Parathyroid adenoma (tissue), 2 donors: ENCODE measurements at regions not wholly inside any gene's neighbourhood (a gene's known extent, or its start where the extent isn't known, plus 50 kb on each side); places are given as distances from the start of the nearest gene placed in this dataset.
"Not testable (repeated sequence)": the region's sequence is repeated elsewhere in the genome, so short reads cannot be mapped to it uniquely, and the experiment has no call there.

Experiments used
- H2AFZ ChIP-seq: fragments of 300-600 bp; sonication (generic); one replicate; pipeline ENCODE4 v1.7.0; 2017; ENCODE audit warnings: antibody characterized with exemption, mild to moderate bottlenecking
- H3K27ac ChIP-seq: fragments of 300-600 bp; sonication (generic); one replicate; pipeline ENCODE4 v1.7.0; 2017
- H3K27me3 ChIP-seq: fragments of 300-600 bp; sonication (generic); one replicate; pipeline ENCODE4 v1.7.0; 2017; ENCODE audit warnings: low read length; ENCODE audit not compliant: control insufficient read depth, insufficient read depth
- H3K36me3 ChIP-seq: fragments of 300-600 bp; sonication (generic); one replicate; pipeline ENCODE4 v1.7.0; 2017; ENCODE audit warnings: low read length; ENCODE audit not compliant: control insufficient read depth, insufficient read depth
- H3K4me1 ChIP-seq: fragments of 300-600 bp; sonication (generic); one replicate; pipeline ENCODE4 v1.7.0; 2017; ENCODE audit warnings: control low read depth
- H3K4me2 ChIP-seq: fragments of 300-600 bp; sonication (generic); one replicate; pipeline ENCODE4 v1.7.0; 2017; ENCODE audit warnings: low read length
- H3K4me3 ChIP-seq: fragments of 300-600 bp; sonication (generic); one replicate; pipeline ENCODE4 v1.7.0; 2017; ENCODE audit warnings: low read depth, low read length
- H3K79me2 ChIP-seq: fragments of 300-600 bp; sonication (generic); one replicate; pipeline ENCODE4 v1.7.0; 2017; ENCODE audit warnings: control low read depth
- H3K9ac ChIP-seq: fragments of 300-600 bp; sonication (generic); one replicate; pipeline ENCODE4 v1.7.0; 2017; ENCODE audit warnings: mild to moderate bottlenecking
- H3K9me3 ChIP-seq: fragments of 300-600 bp; sonication (generic); one replicate; pipeline ENCODE4 v1.7.0; 2017; ENCODE audit warnings: low read length; ENCODE audit not compliant: control insufficient read depth
- TF ChIP-seq, protein P1 (sequence below): fragments of 300-600 bp; sonication (generic); IDR thresholded peaks from one replicate; pipeline ENCODE4 v1.7.0; 2017; ENCODE audit warnings: antibody characterized with exemption, mild to moderate bottlenecking
- donor health status: primary hyperparathyroidism.

DNA sequence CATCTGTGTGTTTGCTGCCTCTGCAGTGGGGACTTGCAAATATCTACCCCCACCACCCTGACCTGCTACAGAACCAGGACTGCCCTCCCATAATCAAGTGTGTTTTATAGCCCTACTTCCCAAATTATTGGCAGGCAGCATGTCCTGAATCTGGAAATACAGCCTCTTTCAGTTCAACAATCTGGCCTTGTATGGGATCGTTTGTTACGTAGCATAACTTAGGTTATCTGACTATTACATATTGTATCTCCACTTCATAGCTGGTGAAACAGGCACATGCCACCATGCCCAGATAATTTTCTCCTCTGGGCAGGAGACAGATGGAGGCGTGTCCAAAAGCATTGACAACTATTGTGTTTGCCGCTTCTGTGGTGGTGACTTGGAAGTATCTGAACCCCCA lies 66.7 kb upstream of the ADGRL1 start:
- Histone ChIP-seq H3K79me2 (no peaks in the 10 kb centered on the region), H3K36me3 (no peaks in the 10 kb centered on the region), H3K9me3 (no peaks in the 10 kb centered on the region), H3K27ac (no peak overlapping the region), H3K4me1 (no peaks in the 10 kb centered on the region), H3K4me3 (no peak overlapping the region), H3K27me3 (no peaks in the 10 kb centered on the region), H2AFZ (no peak overlapping the region), H3K9ac (no peak overlapping the region), H3K4me2 (no peak overlapping the region)
- TF ChIP-seq, protein P1, sequence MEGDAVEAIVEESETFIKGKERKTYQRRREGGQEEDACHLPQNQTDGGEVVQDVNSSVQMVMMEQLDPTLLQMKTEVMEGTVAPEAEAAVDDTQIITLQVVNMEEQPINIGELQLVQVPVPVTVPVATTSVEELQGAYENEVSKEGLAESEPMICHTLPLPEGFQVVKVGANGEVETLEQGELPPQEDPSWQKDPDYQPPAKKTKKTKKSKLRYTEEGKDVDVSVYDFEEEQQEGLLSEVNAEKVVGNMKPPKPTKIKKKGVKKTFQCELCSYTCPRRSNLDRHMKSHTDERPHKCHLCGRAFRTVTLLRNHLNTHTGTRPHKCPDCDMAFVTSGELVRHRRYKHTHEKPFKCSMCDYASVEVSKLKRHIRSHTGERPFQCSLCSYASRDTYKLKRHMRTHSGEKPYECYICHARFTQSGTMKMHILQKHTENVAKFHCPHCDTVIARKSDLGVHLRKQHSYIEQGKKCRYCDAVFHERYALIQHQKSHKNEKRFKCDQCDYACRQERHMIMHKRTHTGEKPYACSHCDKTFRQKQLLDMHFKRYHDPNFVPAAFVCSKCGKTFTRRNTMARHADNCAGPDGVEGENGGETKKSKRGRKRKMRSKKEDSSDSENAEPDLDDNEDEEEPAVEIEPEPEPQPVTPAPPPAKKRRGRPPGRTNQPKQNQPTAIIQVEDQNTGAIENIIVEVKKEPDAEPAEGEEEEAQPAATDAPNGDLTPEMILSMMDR = no peak

DNA sequence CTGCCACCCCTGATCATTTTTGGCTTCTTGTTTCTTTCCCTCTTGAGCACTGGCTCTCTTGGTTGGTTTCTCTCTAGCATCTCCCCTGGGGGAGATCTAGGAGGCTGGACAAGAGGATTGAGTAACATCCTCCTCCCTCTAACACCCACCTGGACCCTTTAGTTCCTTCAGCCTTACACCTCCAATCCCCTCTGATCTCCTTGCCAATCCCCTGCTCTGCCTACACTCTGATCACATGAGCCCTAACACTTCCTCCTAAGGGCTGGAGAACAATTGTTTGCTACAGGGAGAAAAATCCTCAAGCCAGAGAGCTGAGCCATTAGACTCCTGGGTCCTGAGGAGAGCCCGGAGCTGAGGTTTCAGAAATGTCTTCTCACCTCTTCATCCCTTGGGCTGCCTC lies 65.9 kb upstream of the ADGRL1 start:
- Histone ChIP-seq H2AFZ (no peak overlapping the region), H3K4me3 (no peak overlapping the region), H3K36me3 (no peaks in the 10 kb centered on the region), H3K27ac (no peak overlapping the region), H3K9me3 (no peaks in the 10 kb centered on the region), H3K4me2 (no peak overlapping the region), H3K4me1 (no peaks in the 10 kb centered on the region), H3K9ac (no peak overlapping the region), H3K27me3 (no peaks in the 10 kb centered on the region), H3K79me2 (no peaks in the 10 kb centered on the region)
- TF ChIP-seq, protein P1 = no peak

DNA sequence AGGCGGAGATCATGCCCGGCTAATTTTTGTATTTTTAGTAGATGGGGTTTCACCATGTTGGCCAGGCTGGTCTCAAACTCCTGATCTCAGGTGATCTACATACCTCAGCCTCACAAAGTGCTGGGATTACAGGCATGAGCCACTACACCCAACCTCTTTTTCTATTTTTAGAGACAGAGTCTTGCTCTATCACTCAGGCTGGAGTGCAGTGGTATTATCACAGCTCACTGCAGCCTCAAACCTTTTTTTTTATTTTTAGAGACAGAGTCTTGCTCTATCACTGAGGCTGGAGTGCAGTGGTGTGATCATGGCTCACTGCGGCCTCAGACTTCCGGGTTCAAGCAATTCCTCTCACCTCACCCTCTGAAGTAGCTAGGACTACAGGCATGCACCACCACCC lies 64.6 kb upstream of the ADGRL1 start:
- not testable (repeated sequence) for H3K27ac ChIP-seq, H3K4me1 ChIP-seq, H3K27me3 ChIP-seq, H3K4me3 ChIP-seq, H3K36me3 ChIP-seq, H3K79me2 ChIP-seq, H3K4me2 ChIP-seq, H3K9me3 ChIP-seq, H2AFZ ChIP-seq, H3K9ac ChIP-seq

DNA sequence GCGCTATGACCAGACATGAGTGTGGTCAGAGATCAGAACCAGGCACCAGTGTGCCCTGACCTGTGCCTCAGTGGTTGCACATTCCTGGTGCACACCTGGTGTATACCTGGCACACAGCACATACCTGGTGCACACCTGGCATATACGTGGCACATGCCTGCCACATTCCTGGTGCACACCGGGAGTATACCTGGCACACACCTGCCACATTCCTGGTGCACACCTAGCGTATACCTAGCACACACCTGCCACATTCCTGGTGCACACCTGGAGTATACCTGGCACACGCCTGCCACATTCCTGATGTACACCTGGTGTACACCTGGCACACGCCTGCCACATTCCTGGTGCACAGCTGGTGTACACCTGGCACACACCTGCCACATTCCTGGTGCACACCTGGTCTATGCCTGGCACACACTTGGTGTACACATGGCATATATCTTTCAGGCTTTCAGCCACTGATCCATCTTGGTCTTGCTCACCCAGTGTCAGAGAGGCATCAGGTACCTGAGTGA lies 61.3 kb upstream of the ADGRL1 start:
- H3K36me3 ChIP-seq = no peaks in the 10 kb centered on the region
- H2AFZ ChIP-seq = no peak overlapping the region
- H3K4me3 ChIP-seq = no peak overlapping the region
- no peaks in the 10 kb centered on the region for H3K79me2 ChIP-seq
- TF ChIP-seq, protein P1 = no peak
- no peaks in the 10 kb centered on the region for H3K27me3 ChIP-seq
- H3K4me1 ChIP-seq = no peaks in the 10 kb centered on the region
- no peak overlapping the region for H3K4me2 ChIP-seq
- no peaks in the 10 kb centered on the region for H3K9me3 ChIP-seq
- H3K9ac ChIP-seq = no peak overlapping the region
- H3K27ac ChIP-seq = no peak overlapping the region

- not testable (repeated sequence) for H3K4me1 ChIP-seq, H3K9me3 ChIP-seq, H3K27ac ChIP-seq, H3K79me2 ChIP-seq, H3K36me3 ChIP-seq, H3K9ac ChIP-seq, H3K4me2 ChIP-seq, H3K27me3 ChIP-seq, H3K4me3 ChIP-seq, H2AFZ ChIP-seq
Observed at GRCh38 chr19:14266208-14266607, 60.2 kb upstream of the ADGRL1 start.

- TF ChIP-seq, protein P1 = no peak
- Histone ChIP-seq H3K79me2 (no peaks in the 10 kb centered on the region), H2AFZ (peak overlapping the region; percentile 42), H3K36me3 (no peaks in the 10 kb centered on the region), H3K27me3 (no peaks in the 10 kb centered on the region), H3K27ac (no peak overlapping the region), H3K4me1 (no peaks in the 10 kb centered on the region), H3K4me2 (no peak overlapping the region), H3K9me3 (no peaks in the 10 kb centered on the region), H3K9ac (no peak overlapping the region), H3K4me3 (no peak overlapping the region)
Observed at GRCh38 chr19:14265290-14266036, 59.5 kb upstream of the ADGRL1 start.

- not testable (repeated sequence) for H3K4me2 ChIP-seq, H3K27ac ChIP-seq, H3K79me2 ChIP-seq, H3K36me3 ChIP-seq, H2AFZ ChIP-seq, H3K9me3 ChIP-seq, H3K27me3 ChIP-seq, H3K4me3 ChIP-seq, H3K4me1 ChIP-seq, H3K9ac ChIP-seq
Observed at GRCh38 chr19:14255902-14256649, 50.1 kb upstream of the ADGRL1 start.
